ENCODE measurements at regions not wholly inside any gene's neighbourhood (a gene's known extent, or its start where the extent isn't known, plus 50 kb on each side); places are given as distances from the start of the nearest gene placed in this dataset.
"Not testable (repeated sequence)": the region's sequence is repeated elsewhere in the genome, so short reads cannot be mapped to it uniquely, and the experiment has no call there.

GRCh38 chr17:18546514-18547398 lies 70.2 kb downstream of the LGALS9C start:
- DNase-seq (ENCODE audit: low read depth in 2 of 2, low spot score in 1 of 2): not testable (repeated sequence)

DNA sequence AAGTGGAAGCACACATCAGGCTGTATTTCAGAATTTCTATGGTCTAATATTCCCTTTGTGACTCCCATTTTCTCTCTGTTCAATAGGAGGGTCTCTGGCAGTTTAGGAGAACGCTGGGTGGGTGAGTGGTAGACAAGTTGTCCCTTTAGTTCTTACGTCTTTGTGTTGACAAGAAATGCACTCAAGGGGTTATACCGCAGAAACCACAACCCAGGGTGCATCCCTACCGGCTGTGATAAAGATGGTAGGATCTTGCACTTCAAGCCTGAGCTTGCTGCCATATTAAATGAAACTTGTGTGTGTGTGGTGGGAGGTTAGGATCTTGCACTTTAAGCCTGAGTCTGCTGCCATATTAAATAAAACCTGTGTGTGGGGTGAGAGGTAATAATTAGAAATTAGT lies 80.5 kb downstream of the LGALS9C start:
- not testable (repeated sequence) for DNase-seq (ENCODE audit: low read depth in 2 of 2, low spot score in 1 of 2)

DNA sequence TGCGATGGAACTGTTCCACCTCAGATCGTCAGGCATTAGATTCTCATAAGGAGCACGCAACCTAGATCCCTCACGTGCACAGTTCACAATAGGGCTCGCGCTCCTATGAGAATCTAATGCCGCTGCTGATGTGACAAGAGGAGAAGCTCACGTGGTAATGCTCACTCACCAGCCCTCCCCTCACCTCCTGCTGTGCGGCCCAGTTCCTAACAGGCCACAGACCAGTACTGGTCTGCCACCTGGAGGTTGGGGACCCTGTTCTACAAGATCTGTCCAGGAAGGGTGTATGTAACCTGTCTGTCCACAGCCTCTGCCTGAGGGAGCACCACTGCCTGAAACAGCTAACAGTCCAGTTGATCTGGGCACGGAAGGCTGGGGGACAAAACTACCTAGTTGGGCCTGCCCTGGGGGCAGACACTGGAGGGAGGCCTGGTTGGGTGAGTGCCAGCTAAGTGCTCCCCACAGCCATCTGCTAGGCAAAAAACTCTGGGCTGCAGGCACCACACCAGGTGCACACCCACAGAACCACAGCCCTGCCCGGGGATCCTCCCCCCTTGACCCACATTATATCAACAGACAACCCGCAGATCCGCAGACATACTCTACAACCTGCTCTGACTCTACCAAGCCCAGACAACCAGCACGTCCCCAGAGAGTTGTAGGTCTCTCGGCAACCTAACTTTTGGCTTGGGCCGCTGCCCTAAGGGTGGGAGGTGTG lies 80.7 kb downstream of the TBC1D28 start:
- DNase-seq (ENCODE audit: low read depth in 2 of 2, low spot score in 1 of 2): not testable (repeated sequence)

DNA sequence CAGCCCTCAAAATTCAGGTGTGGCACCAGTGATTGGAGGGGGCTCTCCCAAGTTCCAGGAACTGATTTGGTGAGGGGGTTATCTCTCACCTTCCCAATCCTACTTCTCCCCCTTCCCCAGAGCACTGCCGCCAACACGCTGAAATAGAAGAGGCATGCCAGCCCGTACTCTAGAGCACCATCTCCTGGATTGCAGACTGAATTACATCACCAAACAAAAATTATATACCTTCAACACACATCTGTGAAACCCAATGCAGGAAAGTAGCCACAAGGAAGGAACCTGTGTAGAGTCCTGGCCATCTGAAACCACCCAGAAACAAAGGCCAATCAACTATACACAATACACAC lies 80.1 kb downstream of the TBC1D28 start:
- DNase-seq (ENCODE audit: low read depth in 2 of 2, low spot score in 1 of 2): peak in 1 of 2 donors; percentile 18

GRCh38 chr17:18568108-18568995 lies 75.8 kb downstream of the TBC1D28 start:
- not testable (repeated sequence) for DNase-seq (ENCODE audit: low read depth in 2 of 2, low spot score in 1 of 2)

- DNase-seq (ENCODE audit: low read depth in 2 of 2, low spot score in 1 of 2): not testable (repeated sequence)
Measured at GRCh38 chr17:18569489-18569913, 74.7 kb downstream of the TBC1D28 start.

DNA sequence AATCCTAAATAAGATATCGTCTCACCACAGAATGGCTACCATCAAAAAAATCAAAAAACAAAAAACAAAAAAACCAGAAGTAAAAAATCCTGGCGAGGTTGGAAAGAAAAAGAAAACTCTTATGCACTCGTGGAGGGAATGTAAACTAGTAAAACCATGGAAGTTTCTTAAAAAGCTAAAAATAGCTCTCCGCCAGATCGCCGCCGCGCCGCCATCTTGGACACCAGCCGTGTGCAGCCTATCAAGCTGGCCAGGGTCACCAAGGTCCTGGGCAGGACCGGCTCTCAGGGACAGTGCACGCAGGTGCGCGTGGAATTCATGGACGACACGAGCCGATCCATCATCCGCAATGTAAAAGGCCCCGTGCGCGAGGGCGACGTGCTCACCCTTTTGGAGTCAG lies 71.7 kb downstream of the TBC1D28 start:
- DNase-seq (ENCODE audit: low read depth in 2 of 2, low spot score in 1 of 2): not testable (repeated sequence)

DNA sequence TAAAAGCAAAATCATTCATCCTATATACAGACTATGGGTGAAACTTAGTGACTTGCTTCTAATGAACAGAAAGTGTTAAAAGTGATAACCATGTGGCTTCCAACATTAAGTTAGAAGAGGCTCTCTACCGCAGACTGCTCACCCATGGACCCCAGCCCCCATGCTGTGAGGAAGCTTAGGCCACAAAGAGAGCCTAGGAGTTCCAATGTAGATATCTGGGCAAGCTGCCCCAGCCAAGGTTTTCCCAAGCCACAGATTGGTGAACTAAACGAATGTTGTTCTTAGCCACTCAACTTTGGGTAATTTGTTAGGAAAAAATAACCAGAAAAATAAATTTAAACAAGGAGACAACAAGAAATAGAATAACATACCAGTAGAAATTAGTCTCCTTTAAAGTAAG lies 70.1 kb downstream of the TBC1D28 start:
- DNase-seq (ENCODE audit: low read depth in 2 of 2, low spot score in 1 of 2): not testable (repeated sequence)
